Tibial nerve (tissue), 4 donors: ENCODE measurements at regions not wholly inside any gene's neighbourhood (a gene's known extent, or its start where the extent isn't known, plus 50 kb on each side); places are given as distances from the start of the nearest gene placed in this dataset.

Experiments
- DNase-seq, 2 donors: peaks; one replicate each; pipeline ENCODE4 v3.0.0-alpha.2; 2019; ENCODE audit warnings: low spot score in 2 of 2
- H3K27ac ChIP-seq, 4 donors: fragments of 200-600 bp; sonication (generic) in 3 of 4; one replicate each; pipeline ENCODE4 v1.5.1; 2017 to 2019; ENCODE audit warnings: mild to moderate bottlenecking in 1 of 4
- H3K27me3 ChIP-seq, 2 donors: fragments of 200-600 bp; sonication (generic) in 1 of 2; one replicate each; pipeline versions ENCODE4 v1.5.1 to v1.6.0; 2017 to 2019
- H3K36me3 ChIP-seq, 3 donors: fragments of 200-600 bp; sonication (generic); one replicate each; pipeline ENCODE4 v1.5.1; 2018 to 2019
- H3K4me1 ChIP-seq, 4 donors: fragments of 200-600 bp; sonication (generic) in 3 of 4; one replicate each; pipeline ENCODE4 v1.5.1; 2017 to 2019
- H3K4me3 ChIP-seq, 4 donors: fragments of 200-600 bp; sonication (generic) in 3 of 4; one replicate each; pipeline ENCODE4 v1.5.1; 2017 to 2019; ENCODE audit warnings: mild to moderate bottlenecking in 1 of 4, moderate library complexity in 1 of 4
- H3K9me3 ChIP-seq, 4 donors: fragments of 200-600 bp; sonication (generic) in 3 of 4; one replicate each; pipeline ENCODE4 v1.5.1; 2017 to 2019
- CTCF ChIP-seq, 5 experiments: fragments of 200-600 bp in 3 of 5; fragments of 450-650 bp in 2 of 5; sonication (generic) in 3 of 5; IDR thresholded peaks; one replicate each; pipeline ENCODE4 v1.5.1; 2016 to 2019; ENCODE audit warnings: antibody characterized with exemption in 5 of 5, mild to moderate bottlenecking in 3 of 5, moderate library complexity in 2 of 5
- EP300 ChIP-seq, 2 donors: sonication (generic); formaldehyde crosslinking; IDR thresholded peaks; one replicate each; pipeline ENCODE4 v1.6.1; 2017; ENCODE audit warnings: antibody characterized with exemption in 2 of 2, mild to moderate bottlenecking in 1 of 2
- POLR2A ChIP-seq, 2 donors: fragments of 450-650 bp; IDR thresholded peaks; one replicate each; pipeline ENCODE4 v1.6.1; 2017; ENCODE audit warnings: antibody characterized with exemption in 2 of 2, mild to moderate bottlenecking in 2 of 2, moderate library complexity in 2 of 2
- WGBS, 2 donors: methylation state at CpG; one replicate each; pipeline ENCODE4 v1.1.5; 2018; 5-methylcytosine and 5-hydroxymethylcytosine counted together

DNA sequence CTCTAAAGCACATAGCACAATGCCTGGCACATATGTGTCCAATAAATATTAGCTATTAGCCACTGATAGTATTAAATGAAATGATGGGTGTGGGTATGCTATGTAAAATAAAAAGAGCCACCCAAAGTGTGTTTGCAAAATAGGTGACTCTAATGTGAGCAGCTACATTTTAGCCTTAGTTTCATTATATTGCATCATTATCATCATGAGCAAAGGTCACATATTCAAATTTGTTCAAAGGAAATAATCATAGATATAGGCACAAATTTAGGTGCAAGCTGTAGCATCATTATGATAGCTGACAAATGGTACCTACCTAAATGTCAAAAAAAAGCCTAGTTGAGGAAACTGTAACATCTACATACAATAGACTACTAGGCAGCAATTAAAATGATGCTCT lies 373.9 kb upstream of the FGF13 start:
- TF ChIP-seq EP300 (IDR thresholded peaks at IDR 0.05) (no peak), POLR2A (IDR thresholded peaks at IDR 0.05) (no peak), CTCF (IDR thresholded peaks at IDR 0.05) (no peak)
- Histone ChIP-seq H3K9me3 (no peaks in the 10 kb centered on the region), H3K27me3 (no peaks in the 10 kb centered on the region), H3K36me3 (no peaks in the 10 kb centered on the region), H3K4me3 (no peak overlapping the region), H3K27ac (no peak overlapping the region), H3K4me1 (no peaks in the 10 kb centered on the region)
- no peak for DNase-seq

- 76 to 80% methylated on average over 3 of the region's 3 CpGs for WGBS, 2 donors
- no peaks in the 10 kb centered on the region for H3K9me3 ChIP-seq
- no peak for DNase-seq
- no peak overlapping the region for H3K4me3 ChIP-seq
- no peak overlapping the region for H3K27ac ChIP-seq
- H3K36me3 ChIP-seq = no peaks in the 10 kb centered on the region
- H3K4me1 ChIP-seq = no peaks in the 10 kb centered on the region
- TF ChIP-seq EP300 (IDR thresholded peaks at IDR 0.05) = no peak
- H3K27me3 ChIP-seq = no peaks in the 10 kb centered on the region
Measured at GRCh38 chrX:139083191-139083590, 371.7 kb upstream of the FGF13 start.

GRCh38 chrX:139081965-139082364 lies 370.4 kb upstream of the FGF13 start:
- Histone ChIP-seq H3K36me3 (no peaks in the 10 kb centered on the region), H3K27me3 (no peaks in the 10 kb centered on the region), H3K27ac (no peak overlapping the region), H3K9me3 (no peaks in the 10 kb centered on the region), H3K4me3 (no peak overlapping the region), H3K4me1 (no peaks in the 10 kb centered on the region)
- DNase-seq = no peak
- TF ChIP-seq EP300 (IDR thresholded peaks at IDR 0.05) (no peak), POLR2A (IDR thresholded peaks at IDR 0.05) (no peak), CTCF (IDR thresholded peaks at IDR 0.05) (no peak)
- 82 to 97% methylated on average over 3 of the region's 3 CpGs for WGBS, 2 donors

DNA sequence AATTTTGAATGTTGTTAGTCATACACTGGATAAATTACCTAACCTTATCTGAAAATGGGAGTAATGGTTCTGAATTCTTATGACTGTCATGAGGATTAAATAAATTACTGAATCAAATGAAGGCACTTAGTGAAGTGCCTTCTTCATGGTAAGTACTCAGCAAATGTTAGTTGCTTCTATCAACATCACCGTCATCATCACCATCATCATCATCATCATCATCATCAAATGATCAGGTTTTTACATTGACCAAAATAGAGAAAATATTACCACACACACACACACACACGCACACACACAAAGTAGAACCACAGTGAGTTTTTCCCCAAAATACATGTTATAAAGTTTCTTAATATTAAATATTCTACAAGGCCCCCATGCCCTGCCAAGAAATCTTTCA lies 368.3 kb upstream of the FGF13 start:
- DNase-seq = no peak
- Histone ChIP-seq H3K27me3 (no peaks in the 10 kb centered on the region), H3K9me3 (no peaks in the 10 kb centered on the region), H3K27ac (no peak overlapping the region), H3K4me1 (no peaks in the 10 kb centered on the region), H3K4me3 (no peak overlapping the region), H3K36me3 (no peaks in the 10 kb centered on the region)
- 81 to 89% methylated on average over 2 of the region's 2 CpGs for WGBS, 2 donors
- TF ChIP-seq POLR2A (IDR thresholded peaks at IDR 0.05) (no peak), CTCF (IDR thresholded peaks at IDR 0.05) (no peak), EP300 (IDR thresholded peaks at IDR 0.05) (no peak)

GRCh38 chrX:139078761-139079280 lies 367.3 kb upstream of the FGF13 start:
- no peak for TF ChIP-seq CTCF (IDR thresholded peaks at IDR 0.05)
- no peak for TF ChIP-seq EP300 (IDR thresholded peaks at IDR 0.05)
- TF ChIP-seq POLR2A (IDR thresholded peaks at IDR 0.05) = no peak
- Histone ChIP-seq H3K36me3 (no peaks in the 10 kb centered on the region), H3K4me1 (no peaks in the 10 kb centered on the region), H3K9me3 (no peaks in the 10 kb centered on the region), H3K4me3 (no peak overlapping the region), H3K27ac (no peak overlapping the region), H3K27me3 (no peaks in the 10 kb centered on the region)
- no peak for DNase-seq
- 61 to 64% methylated on average over 8 of the region's 8 CpGs for WGBS, 2 donors

DNA sequence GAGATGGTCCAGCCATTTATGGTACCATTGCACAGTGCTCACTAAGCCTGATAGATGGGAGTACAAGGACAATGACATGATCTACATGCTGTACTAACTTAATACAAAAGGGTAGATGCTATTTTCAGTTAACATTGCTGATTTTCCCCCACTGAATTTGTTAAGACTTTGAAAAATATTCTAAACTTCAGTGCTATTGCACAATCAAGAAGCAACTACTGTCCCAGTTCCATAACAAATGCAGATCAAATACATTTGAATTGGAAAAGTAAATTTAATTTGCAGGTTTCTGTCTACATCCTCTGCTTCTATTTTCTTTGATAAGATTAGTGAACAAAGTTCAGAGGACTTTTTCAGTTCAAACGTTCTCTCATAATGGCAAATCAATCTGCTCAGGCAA lies 366.8 kb upstream of the FGF13 start:
- whole genome bisulfite sequencing, 2 donors = 19 to 33% methylated on average over 1 of the region's 1 CpG
- Histone ChIP-seq H3K4me1 (no peaks in the 10 kb centered on the region), H3K36me3 (no peaks in the 10 kb centered on the region), H3K9me3 (no peaks in the 10 kb centered on the region), H3K27me3 (no peaks in the 10 kb centered on the region), H3K27ac (no peak overlapping the region), H3K4me3 (no peak overlapping the region)
- DNase-seq = no peak
- TF ChIP-seq POLR2A (IDR thresholded peaks at IDR 0.05) (no peak), EP300 (IDR thresholded peaks at IDR 0.05) (no peak), CTCF (IDR thresholded peaks at IDR 0.05) (no peak)
